Esophagus (tissue), 2 donors: ENCODE measurements at regions not wholly inside any gene's neighbourhood (a gene's known extent, or its start where the extent isn't known, plus 50 kb on each side); places are given as distances from the start of the nearest gene placed in this dataset.

ENCODE experiments used
- H3K27ac ChIP-seq, 2 donors: one replicate each; pipeline ENCODE4 v1.5.1; 2013; ENCODE audit warnings: low read depth in 2 of 2, mild to moderate bottlenecking in 2 of 2, inconsistent platforms in 1 of 2, low read length in 1 of 2, moderate library complexity in 1 of 2
- H3K27me3 ChIP-seq, 2 donors: one replicate each; pipeline ENCODE4 v1.6.1; 2013; ENCODE audit warnings: low read length in 2 of 2, control low read depth in 1 of 2, mild to moderate bottlenecking in 1 of 2; ENCODE audit not compliant: insufficient read depth in 2 of 2, control insufficient read depth in 1 of 2
- H3K36me3 ChIP-seq, 2 donors: one replicate each; pipeline ENCODE4 v1.6.1; 2013; ENCODE audit warnings: low read length in 1 of 2; ENCODE audit not compliant: control insufficient read depth in 2 of 2, insufficient read depth in 2 of 2
- H3K4me1 ChIP-seq, 2 donors: one replicate each; pipeline ENCODE4 v1.6.1; 2013; ENCODE audit warnings: low read length in 1 of 2; ENCODE audit not compliant: control insufficient read depth in 2 of 2, insufficient read depth in 2 of 2
- H3K4me3 ChIP-seq, 2 donors: one replicate each; pipeline ENCODE4 v1.5.1; 2013; ENCODE audit warnings: low read length in 2 of 2, mild to moderate bottlenecking in 2 of 2, low read depth in 1 of 2, moderate library complexity in 1 of 2
- H3K9me3 ChIP-seq, 2 donors: one replicate each; pipeline ENCODE4 v1.6.1; 2013; ENCODE audit warnings: mild to moderate bottlenecking in 2 of 2, low read depth in 1 of 2, low read length in 1 of 2, moderate library complexity in 1 of 2; ENCODE audit not compliant: control insufficient read depth in 2 of 2, insufficient read depth in 1 of 2
- WGBS, 2 donors: extraction: QIAGEN DNeasy Blood & Tissue Kit; methylation state at CpG; one replicate each; pipeline ENCODE4 v1.1.7; 2013; 5-methylcytosine and 5-hydroxymethylcytosine counted together
- donor health status: healthy with polysubstance abuse.
- donor health status: Bipolar disorder and iron deficiency.

DNA sequence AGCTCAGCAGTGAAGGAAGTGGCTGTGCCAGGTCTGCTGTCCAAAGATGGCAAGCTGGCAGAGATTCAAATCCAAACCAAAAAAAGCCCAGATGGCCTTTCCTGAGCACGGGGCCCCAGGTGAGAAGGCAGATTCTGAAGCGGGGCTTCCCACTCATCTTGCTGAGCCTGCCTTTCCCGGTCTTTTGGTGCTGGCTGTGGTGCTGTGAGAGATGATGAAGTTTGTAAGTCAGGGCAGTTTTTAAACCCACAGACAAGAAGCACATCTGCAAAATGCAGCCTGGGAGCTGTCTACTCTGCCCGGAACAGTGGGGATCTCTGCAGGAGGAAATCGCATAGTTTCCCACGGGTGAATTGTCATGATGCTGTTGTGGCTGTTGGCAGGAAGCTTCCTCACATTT lies 85.0 kb upstream of the IRX4 start:
- Histone ChIP-seq H3K4me3 (no peak overlapping the region), H3K27ac (no peak overlapping the region), H3K9me3 (no peaks in the 10 kb centered on the region), H3K4me1 (peaks cover 0 to 7% of the 10 kb centered on the region in 2 donors), H3K36me3 (no peaks in the 10 kb centered on the region), H3K27me3 (peaks cover 0 to 3% of the 10 kb centered on the region in 2 donors)
- 53 to 65% methylated on average over 6 of the region's 6 CpGs for WGBS, 2 donors

DNA sequence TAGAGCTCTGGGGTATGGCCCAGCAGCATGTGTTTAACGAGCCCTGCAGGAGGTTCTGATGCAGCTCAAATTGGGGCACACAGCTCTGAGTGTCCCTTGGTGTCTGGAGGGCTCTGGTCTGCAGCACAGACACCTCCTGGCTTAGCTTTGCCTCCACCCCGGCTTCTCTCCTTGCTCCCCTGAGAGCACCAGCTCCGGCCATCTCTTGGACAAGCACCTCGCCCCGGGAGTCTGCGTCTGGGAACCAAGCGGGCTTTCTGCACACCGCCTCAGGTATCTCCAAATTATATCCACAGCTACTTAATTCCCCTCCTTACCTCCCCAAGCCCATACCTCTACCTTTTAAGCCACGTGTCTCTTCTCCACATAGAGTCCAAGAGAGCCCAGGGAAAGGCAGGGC lies 83.7 kb upstream of the IRX4 start:
- WGBS, 2 donors, result 72 to 83% methylated on average over 9 of the region's 9 CpGs
- Histone ChIP-seq H3K4me1 (peaks cover 0 to 10% of the 10 kb centered on the region in 2 donors), H3K27ac (no peak overlapping the region), H3K9me3 (no peaks in the 10 kb centered on the region), H3K36me3 (no peaks in the 10 kb centered on the region), H3K27me3 (peaks cover 0 to 3% of the 10 kb centered on the region in 2 donors), H3K4me3 (no peak overlapping the region)

DNA sequence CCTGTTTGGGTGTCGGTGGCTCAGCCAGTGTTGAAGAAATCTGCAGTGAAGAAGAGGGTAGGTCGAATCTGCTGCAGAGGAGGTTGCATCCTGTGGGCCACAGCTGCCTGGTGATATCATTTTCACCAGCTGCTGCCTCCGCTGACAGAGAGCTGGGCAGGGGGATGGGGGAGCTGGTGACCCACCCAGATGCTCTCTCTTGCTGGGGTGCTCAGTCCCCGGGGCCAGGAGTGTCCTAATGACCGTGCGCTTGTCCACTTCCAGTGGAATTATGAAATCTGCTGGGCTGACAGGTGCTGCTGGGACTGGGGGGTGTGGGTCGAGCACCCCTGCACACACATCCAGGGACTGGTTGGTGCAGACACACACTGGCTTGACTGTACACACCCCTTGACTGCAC lies 83.2 kb upstream of the IRX4 start:
- WGBS, 2 donors, result 79 to 83% methylated on average over 7 of the region's 7 CpGs

DNA sequence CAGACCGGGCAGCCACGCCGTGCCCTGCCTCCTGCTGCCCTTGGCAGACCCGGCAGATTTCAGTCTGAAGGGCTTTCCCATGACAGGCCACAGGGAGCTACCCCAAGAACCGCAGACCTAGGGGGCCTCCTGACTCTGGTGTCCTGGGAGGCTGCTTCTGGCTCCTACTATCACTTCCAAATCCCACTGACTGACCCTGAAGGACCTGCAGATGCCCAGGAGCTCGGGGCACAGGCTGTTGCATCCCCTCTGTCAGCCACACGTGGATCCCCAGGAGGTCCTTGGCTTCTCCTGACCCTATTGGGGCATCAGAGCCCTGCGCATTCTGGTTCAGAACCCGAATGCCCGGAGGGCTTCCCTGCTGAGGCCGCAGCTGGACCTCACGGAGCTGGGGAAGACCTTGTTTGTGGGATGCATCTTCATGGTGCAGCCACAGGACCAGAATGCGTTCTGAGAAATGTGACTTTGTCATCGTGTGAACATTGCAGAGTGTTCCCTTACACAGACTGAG lies 81.3 kb upstream of the IRX4 start:
- peaks cover 0 to 3% of the 10 kb centered on the region in 2 donors for H3K9me3 ChIP-seq
- H3K4me3 ChIP-seq, result no peak overlapping the region
- 84 to 93% methylated on average over 14 of the region's 14 CpGs for WGBS, 2 donors
- H3K4me1 ChIP-seq, result peaks cover 0 to 15% of the 10 kb centered on the region in 2 donors
- H3K27ac ChIP-seq, result no peak overlapping the region
- H3K27me3 ChIP-seq, result peaks cover 0 to 3% of the 10 kb centered on the region in 2 donors
- peaks cover 0 to 11% of the 10 kb centered on the region in 2 donors for H3K36me3 ChIP-seq

More for the DNA sequence above, 83.2 kb upstream of the IRX4 start:
- Histone ChIP-seq H3K9me3 (no peaks in the 10 kb centered on the region), H3K4me3 (no peak overlapping the region), H3K27ac (no peak overlapping the region), H3K27me3 (peaks cover 0 to 3% of the 10 kb centered on the region in 2 donors), H3K36me3 (peaks cover 0 to 2% of the 10 kb centered on the region in 2 donors), H3K4me1 (peaks cover 0 to 10% of the 10 kb centered on the region in 2 donors)

DNA sequence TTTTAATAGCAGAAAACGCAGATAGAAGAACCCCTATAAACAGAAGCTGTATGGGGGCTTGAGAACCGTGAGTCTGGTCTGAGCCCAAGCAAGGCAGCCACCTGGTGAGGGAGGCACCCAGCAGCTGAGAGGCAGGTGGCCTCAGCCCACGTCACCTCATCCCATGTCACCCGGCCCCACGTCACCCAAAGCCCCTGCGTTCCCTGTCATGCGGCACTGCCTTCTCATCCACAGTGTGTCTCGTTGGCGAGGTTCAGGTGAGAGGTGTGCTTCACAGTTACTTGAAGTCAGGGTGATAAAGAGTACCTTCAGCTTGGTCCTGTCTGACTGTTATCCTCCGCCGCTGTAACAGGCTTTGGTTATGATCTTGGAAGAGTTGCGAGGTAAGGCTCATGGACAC lies 80.6 kb upstream of the IRX4 start:
- peak overlapping the region in 1 of 2 donors; percentile 27 for H3K27ac ChIP-seq
- WGBS, 2 donors, result 91 to 92% methylated on average over 12 of the region's 12 CpGs

DNA sequence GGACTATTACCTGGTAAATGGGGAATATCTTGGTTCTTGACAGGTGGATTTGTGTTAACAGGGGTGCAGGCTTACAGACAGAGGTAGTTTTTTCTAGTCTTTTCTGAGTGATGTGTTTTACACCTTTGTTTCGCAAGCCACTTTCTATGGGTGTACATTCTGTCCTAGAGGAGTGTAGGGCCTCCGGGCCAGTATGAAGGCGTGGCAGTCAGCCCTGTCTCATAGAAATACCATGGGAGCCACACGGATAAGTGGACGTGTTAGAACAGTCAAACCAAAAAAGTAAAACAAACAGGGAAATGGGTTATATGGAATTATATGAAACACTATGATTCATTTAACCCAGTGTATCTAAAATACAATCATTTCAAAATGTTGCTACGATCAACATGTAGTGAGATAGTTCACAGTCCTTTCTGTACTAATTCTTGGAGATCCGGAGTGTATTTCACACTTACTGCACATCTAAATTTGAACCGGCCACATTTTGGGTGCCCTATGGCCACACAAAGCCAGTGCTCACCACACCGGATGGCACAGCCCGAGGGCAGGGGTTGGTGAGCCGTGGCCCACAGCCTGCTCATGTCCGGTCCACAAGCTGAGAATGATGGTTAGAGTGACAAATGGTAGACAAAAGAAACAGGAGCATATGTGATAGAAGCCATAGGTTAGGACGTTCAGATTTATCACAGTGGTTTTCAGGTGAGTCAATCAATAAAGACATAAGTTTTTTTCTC lies 80.1 kb upstream of the IRX4 start:
- Histone ChIP-seq H3K27me3 (peaks cover 0 to 3% of the 10 kb centered on the region in 2 donors), H3K27ac (peak overlapping the region; percentile 69 to 76), H3K4me1 (peaks cover 0 to 15% of the 10 kb centered on the region in 2 donors), H3K36me3 (peaks cover 0 to 11% of the 10 kb centered on the region in 2 donors), H3K4me3 (no peak overlapping the region), H3K9me3 (peaks cover 0 to 3% of the 10 kb centered on the region in 2 donors)
- 62 to 70% methylated on average over 13 of the region's 13 CpGs for WGBS, 2 donors

More for the DNA sequence above, 80.6 kb upstream of the IRX4 start:
- peaks cover 0 to 11% of the 10 kb centered on the region in 2 donors for H3K36me3 ChIP-seq
- peaks cover 0 to 3% of the 10 kb centered on the region in 2 donors for H3K27me3 ChIP-seq
- no peak overlapping the region for H3K4me3 ChIP-seq
- H3K4me1 ChIP-seq, result peaks cover 0 to 15% of the 10 kb centered on the region in 2 donors
- H3K9me3 ChIP-seq, result peaks cover 0 to 3% of the 10 kb centered on the region in 2 donors

DNA sequence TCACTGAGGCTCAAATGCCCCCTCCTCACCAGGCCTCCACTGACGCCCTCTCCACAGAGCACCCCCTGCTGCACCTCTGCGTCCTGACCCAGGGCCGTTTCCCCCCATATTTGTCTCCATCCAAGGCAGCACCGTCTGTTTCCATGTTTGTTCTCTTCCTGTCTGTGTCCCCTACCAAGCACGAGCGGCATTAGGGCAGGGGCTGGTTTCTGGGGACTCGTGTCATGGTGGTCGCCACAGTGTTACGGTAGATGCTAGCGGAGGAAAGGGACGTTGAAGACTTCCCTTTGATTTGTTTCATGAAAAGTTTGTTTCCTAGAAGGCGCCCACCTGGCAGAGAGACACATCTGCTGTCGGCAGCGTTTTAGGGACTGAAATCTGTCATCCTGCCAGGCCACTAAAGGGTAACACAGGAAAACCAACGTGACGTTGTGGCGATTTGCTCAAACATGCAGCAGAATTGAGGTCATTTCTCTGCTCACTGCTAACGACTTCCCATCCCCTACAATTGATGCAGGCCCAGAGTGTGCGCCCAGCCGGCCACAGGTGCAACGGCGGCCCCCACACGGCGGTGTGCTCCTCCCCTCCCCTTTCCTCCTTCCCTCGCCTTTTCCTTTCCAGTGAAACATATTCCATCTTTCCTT lies 79.3 kb upstream of the IRX4 start:
- peaks cover 0 to 11% of the 10 kb centered on the region in 2 donors for H3K36me3 ChIP-seq
- 72 to 75% methylated on average over 25 of the region's 25 CpGs for WGBS, 2 donors
- peaks cover 0 to 3% of the 10 kb centered on the region in 2 donors for H3K9me3 ChIP-seq
- peaks cover 0 to 3% of the 10 kb centered on the region in 2 donors for H3K27me3 ChIP-seq
- H3K27ac ChIP-seq, result peak overlapping the region in 1 of 2 donors; percentile 65
- H3K4me3 ChIP-seq, result no peak overlapping the region
- H3K4me1 ChIP-seq, result peaks cover 0 to 15% of the 10 kb centered on the region in 2 donors

DNA sequence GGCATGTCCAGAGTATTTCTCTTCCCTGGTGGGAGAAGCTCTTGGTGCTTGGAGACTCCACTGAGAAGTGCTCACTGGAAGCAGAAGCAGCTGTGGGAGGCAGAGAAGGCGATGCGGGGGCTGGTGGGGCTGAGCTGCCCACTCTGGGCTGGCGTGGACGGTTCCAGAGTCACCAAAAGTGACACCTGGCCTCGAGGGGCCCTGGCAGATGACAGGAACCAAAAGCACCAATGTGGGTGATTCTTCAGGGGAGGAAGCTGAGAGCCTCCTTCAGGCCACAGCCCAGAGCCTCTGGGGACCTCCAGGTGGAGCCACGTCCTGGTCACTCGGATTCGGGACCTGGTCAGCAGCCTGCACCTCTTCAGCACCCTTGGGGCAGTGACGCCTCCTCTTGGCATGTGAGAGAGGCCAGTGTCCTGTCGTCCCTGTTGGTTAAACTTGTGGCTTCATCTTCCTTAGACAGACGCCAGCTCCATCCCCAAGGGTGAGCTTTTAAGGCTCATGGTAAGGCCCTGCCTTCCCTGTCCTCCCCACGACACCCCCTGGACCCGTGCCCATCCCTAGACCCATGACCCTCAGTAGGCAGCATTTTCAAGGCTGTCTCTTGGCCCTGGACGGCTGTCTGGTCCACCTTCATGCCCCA lies 78.7 kb upstream of the IRX4 start:
- WGBS, 2 donors, result 82 to 86% methylated on average over 14 of the region's 14 CpGs
- H3K9me3 ChIP-seq, result peaks cover 0 to 3% of the 10 kb centered on the region in 2 donors
- H3K27ac ChIP-seq, result peak overlapping the region in 1 of 2 donors; percentile 65
- H3K36me3 ChIP-seq, result peaks cover 0 to 11% of the 10 kb centered on the region in 2 donors
- H3K27me3 ChIP-seq, result peaks cover 0 to 3% of the 10 kb centered on the region in 2 donors
- peaks cover 0 to 15% of the 10 kb centered on the region in 2 donors for H3K4me1 ChIP-seq
- no peak overlapping the region for H3K4me3 ChIP-seq

DNA sequence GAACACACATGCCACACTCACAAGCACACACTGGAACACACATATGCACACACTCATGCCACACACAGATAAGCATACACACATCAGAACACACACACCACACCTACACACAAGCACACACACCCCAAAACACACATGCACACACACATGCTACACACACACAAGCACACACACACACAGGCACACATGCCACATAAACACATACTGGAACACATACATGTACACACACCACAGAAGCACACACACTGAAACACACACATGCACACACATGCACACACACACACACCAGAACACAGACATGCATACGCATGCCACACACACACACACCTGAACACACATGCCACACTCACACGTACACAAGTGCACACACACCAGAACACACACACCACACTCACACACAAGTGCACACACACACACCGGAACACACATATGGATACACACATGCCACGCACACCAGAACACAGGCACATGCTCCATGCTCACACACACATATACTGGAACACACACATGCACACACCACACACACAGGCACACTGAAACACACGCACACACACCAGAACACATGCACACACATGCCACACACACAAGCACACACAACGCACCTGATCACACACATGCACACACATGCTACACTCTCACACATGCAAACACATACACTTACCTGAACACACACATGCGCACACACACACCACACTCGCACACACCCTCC lies 78.0 kb upstream of the IRX4 start:
- Histone ChIP-seq H3K27ac (no peak overlapping the region), H3K36me3 (peaks cover 0 to 11% of the 10 kb centered on the region in 2 donors), H3K4me1 (peaks cover 0 to 15% of the 10 kb centered on the region in 2 donors), H3K9me3 (peaks cover 0 to 3% of the 10 kb centered on the region in 2 donors), H3K27me3 (no peaks in the 10 kb centered on the region), H3K4me3 (no peak overlapping the region)
- WGBS, 2 donors, result 94 to 95% methylated on average over 8 of the region's 8 CpGs
